ENCODE measurements at regions not wholly inside any gene's neighbourhood (a gene's known extent, or its start where the extent isn't known, plus 50 kb on each side); places are given as distances from the start of the nearest gene placed in this dataset.

DNA sequence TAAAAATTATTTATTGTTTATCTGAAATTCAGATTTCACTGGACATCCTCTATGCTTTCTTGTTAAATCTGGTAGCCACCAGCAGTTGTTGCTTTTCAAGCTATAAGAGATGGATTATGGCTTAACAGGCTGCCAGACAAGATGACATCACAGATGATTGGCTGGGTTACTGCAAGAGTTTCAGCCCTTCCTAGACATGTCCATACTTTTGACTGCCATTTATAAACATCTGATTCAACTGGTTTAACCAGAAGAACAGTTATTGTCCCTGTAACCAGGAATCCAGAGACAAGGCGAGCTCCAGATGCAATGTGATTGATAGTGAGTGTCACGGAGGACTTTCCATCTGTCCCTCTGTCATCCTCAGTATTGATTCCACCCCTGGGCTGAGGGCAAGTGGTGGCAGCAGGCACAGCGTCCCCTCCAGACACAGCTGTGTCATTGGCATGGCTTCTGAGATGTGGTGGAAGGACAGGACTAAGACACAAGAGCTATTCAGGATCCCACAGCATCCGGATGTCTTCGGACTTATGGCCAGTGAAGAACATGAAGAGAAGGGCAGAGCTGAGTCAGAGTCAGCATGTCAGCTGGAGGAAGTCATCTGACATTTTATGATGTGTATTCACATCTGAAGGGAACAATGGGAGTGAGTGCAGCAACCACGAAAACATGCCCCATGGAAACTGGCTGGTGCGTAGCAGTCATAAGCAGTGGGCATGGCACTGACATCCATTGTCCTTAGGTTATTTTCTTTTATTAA is 284.5 kb upstream of the CDYL start:
- Histone ChIP-seq H3K36me3 (no peaks in the 10 kb centered on the region), H3K27ac (no peak overlapping the region), H3K4me3 (no peak overlapping the region), H3K4me1 (no peaks in the 10 kb centered on the region), H3K27me3 (replicated peaks in 1 of 7) (no peaks in the 10 kb centered on the region), H3K9me3 (peaks cover 0 to 38% (median 19%) of the 10 kb centered on the region in 8 donors)
- intact Hi-C loops (cut with DNase I; ENCODE audit: low total_unique reads), result no loop called here
- WGBS, 5 donors, result 79 to 87% (median 84%) methylated on average over 7 of the region's 7 CpGs
- no peak for DNase-seq
- TF ChIP-seq POLR2AphosphoS5 (IDR thresholded peaks at IDR 0.05) (no peak), POLR2A (IDR thresholded peaks at IDR 0.05) (no peak)
- TF ChIP-seq, protein P1, sequence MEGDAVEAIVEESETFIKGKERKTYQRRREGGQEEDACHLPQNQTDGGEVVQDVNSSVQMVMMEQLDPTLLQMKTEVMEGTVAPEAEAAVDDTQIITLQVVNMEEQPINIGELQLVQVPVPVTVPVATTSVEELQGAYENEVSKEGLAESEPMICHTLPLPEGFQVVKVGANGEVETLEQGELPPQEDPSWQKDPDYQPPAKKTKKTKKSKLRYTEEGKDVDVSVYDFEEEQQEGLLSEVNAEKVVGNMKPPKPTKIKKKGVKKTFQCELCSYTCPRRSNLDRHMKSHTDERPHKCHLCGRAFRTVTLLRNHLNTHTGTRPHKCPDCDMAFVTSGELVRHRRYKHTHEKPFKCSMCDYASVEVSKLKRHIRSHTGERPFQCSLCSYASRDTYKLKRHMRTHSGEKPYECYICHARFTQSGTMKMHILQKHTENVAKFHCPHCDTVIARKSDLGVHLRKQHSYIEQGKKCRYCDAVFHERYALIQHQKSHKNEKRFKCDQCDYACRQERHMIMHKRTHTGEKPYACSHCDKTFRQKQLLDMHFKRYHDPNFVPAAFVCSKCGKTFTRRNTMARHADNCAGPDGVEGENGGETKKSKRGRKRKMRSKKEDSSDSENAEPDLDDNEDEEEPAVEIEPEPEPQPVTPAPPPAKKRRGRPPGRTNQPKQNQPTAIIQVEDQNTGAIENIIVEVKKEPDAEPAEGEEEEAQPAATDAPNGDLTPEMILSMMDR (IDR thresholded peaks at IDR 0.05 in 8 of 11, conservative IDR thresholded peaks at IDR 0.05 in 3 of 11), result no peak

DNA sequence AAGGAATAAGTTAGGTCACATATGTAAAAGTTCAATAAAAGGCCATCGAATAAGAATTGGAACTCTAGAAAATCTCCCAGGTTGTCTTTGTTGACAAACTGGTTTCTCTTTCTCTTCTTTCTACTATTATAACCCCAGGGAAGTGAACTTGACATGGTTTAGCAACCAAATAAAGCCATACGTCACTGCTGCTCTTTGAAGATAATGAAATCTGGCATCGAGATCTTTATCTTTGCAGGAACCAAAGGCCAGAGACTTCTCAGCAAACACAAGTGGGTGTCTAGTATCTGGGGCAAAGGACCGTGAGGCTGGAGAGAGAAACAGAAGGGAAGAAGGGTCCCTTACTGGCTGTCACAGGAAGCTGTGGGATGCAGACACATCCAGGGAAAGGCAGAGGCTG is 286.7 kb upstream of the CDYL start:
- WGBS, 5 donors, result 68 to 76% (median 69%) methylated on average over 4 of the region's 4 CpGs

DNA sequence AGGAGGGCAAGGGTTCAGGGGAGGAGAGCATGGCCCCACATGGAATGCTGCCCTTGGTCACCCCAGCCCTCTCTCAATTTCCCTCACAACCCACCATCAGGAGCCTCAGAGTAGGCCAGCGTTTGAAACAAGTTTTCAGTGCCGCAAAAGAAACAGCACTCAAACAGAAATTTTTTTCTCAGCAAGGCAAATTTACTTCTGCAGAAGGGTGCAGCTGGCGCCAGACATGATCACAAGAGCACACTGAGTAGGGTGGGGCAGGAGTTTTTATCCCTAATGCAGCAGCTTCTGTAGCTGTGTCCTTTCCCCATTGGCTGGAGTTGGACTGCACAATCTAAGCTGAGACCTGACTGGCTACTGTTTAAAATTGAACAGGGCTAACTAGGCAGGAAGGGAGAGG is 287.8 kb upstream of the CDYL start:
- intact Hi-C loops (cut with DNase I; ENCODE audit: low total_unique reads), result no loop called here
- DNase-seq, result no peak
- 94 to 99% (median 97%) methylated on average over 3 of the region's 3 CpGs for WGBS, 5 donors
- Histone ChIP-seq H3K9me3 (peaks cover 0 to 47% (median 19%) of the 10 kb centered on the region in 8 donors), H3K27ac (no peak overlapping the region), H3K4me1 (no peaks in the 10 kb centered on the region), H3K27me3 (replicated peaks in 1 of 7) (no peaks in the 10 kb centered on the region), H3K4me3 (no peak overlapping the region), H3K36me3 (no peaks in the 10 kb centered on the region)
- TF ChIP-seq POLR2A (IDR thresholded peaks at IDR 0.05) (no peak), POLR2AphosphoS5 (IDR thresholded peaks at IDR 0.05) (no peak)
- TF ChIP-seq, protein P1 (IDR thresholded peaks at IDR 0.05 in 8 of 11, conservative IDR thresholded peaks at IDR 0.05 in 3 of 11), result no peak

More for the DNA sequence above, 286.7 kb upstream of the CDYL start:
- H3K9me3 ChIP-seq, result peaks cover 0 to 47% (median 19%) of the 10 kb centered on the region in 8 donors
- TF ChIP-seq, protein P1 (IDR thresholded peaks at IDR 0.05 in 8 of 11, conservative IDR thresholded peaks at IDR 0.05 in 3 of 11), result no peak
- TF ChIP-seq POLR2A (IDR thresholded peaks at IDR 0.05) (no peak), POLR2AphosphoS5 (IDR thresholded peaks at IDR 0.05) (no peak)
- no peak for DNase-seq
- H3K36me3 ChIP-seq, result no peaks in the 10 kb centered on the region
- no peak overlapping the region for H3K27ac ChIP-seq
- H3K27me3 ChIP-seq (replicated peaks in 1 of 7), result no peaks in the 10 kb centered on the region
- intact Hi-C loops (cut with DNase I; ENCODE audit: low total_unique reads), result no loop called here
- no peak overlapping the region for H3K4me3 ChIP-seq
- no peaks in the 10 kb centered on the region for H3K4me1 ChIP-seq

DNA sequence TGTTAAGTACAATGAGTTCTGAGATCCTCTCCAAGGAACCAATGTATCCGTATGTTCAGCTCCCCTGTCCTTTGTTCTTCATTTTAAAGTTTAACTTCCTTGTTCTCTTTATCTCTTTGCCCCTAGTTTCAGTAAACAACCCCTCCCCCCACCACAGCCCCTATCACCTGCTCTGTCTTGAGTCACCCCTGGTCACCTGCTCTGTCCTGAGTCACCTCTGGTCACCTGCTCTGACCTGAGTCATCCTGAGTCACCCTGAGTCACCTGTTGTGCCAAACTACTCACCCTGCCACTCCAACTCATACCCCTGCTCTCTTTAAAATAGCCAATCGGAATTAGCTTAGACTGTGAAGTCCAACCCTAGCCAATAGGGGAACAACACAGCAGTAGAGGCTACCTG is 288.7 kb upstream of the CDYL start:
- no peak for TF ChIP-seq POLR2AphosphoS5 (IDR thresholded peaks at IDR 0.05)
- no peak for TF ChIP-seq POLR2A (IDR thresholded peaks at IDR 0.05)
- TF ChIP-seq, protein P1 (IDR thresholded peaks at IDR 0.05 in 8 of 11, conservative IDR thresholded peaks at IDR 0.05 in 3 of 11), result no peak
- H3K4me3 ChIP-seq, result no peak overlapping the region
- DNase-seq, result no peak

More for the DNA sequence above, 288.7 kb upstream of the CDYL start:
- H3K27ac ChIP-seq, result no peak overlapping the region
- H3K36me3 ChIP-seq, result no peaks in the 10 kb centered on the region
- intact Hi-C loops (cut with DNase I; ENCODE audit: low total_unique reads), result no loop called here
- H3K4me1 ChIP-seq, result no peaks in the 10 kb centered on the region
- H3K27me3 ChIP-seq (replicated peaks in 1 of 7), result peaks cover 0 to 2% (median 0%) of the 10 kb centered on the region in 7 donors
- WGBS, 5 donors, result 81 to 99% (median 90%) methylated on average over 2 of the region's 2 CpGs
- H3K9me3 ChIP-seq, result peaks cover 0 to 47% (median 19%) of the 10 kb centered on the region in 8 donors

Measured in spleen (tissue), 11 donors.